Stimulated activated naive CD4-positive, alpha-beta T cell treated with Interleukin-2 at 50 U/mL for 16 hours (primary cell): ENCODE measurements at regions not wholly inside any gene's neighbourhood (a gene's known extent, or its start where the extent isn't known, plus 50 kb on each side); places are given as distances from the start of the nearest gene placed in this dataset.
"Not testable (repeated sequence)": the region's sequence is repeated elsewhere in the genome, so short reads cannot be mapped to it uniquely, and the experiment has no call there.

Source experiments
- DNase-seq: peaks from one replicate; lab custom pipeline; 2025; lab: John Stamatoyannopoulos, UW

DNA sequence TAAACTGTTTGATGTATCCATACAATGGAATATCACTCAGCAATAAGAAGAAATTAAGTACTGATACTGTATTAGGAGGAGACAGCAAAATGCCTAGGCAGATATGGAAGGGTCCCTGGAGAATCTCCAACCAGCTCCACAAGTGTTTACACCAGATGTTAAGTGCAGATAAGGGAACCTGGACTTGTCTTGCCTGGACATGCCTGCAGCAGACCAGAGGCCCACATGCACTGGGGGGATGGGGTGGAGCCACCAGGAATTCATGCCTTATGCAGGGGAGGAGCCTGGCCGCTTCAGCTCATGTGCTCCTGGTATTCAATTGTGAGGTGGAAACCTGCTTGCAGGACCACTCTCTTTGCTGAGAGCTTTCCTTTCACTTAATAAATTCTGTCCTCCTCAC is 287.6 kb downstream of the LIPI start:
- not testable (repeated sequence) for DNase-seq

DNA sequence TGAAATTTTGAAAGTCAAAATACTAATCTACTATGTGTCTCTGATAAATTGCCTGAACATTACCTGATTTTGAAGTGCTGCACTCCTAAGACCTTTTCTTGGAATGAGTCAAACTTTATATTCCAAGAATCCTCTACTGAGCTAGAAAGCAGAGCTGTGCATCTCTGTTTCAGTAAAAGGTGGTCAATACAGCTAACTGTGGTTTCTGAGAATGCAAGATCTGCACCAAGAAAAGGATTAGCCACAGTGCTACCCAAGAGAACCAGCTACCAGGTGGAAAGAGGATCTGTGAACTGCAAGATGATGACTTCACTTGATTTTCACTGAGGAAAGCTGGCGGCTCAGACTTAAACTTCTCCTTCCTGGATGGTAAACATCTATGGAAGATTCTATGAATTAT is 289.3 kb downstream of the LIPI start:
- DNase-seq, result not testable (repeated sequence)

DNA sequence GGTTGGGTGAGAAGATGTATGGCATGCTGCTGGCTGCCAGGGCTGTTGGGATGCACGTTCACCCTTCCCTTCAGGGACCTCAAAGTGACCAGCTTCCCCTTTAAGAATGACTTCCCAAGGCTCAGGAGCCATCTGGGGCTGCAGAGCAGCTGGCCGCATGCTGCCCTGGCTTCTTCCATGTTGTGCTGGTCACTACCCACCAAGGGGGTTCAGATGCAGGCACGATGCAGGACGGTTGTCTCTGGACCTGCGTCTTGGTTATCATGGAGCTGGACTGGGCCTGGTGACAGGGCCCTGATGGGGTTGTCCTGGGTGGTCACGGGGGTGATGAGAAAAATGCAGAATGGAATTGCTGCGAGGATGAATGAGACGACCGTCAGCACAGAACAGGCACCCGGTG is 297.8 kb downstream of the POTED start:
- not testable (repeated sequence) for DNase-seq

DNA sequence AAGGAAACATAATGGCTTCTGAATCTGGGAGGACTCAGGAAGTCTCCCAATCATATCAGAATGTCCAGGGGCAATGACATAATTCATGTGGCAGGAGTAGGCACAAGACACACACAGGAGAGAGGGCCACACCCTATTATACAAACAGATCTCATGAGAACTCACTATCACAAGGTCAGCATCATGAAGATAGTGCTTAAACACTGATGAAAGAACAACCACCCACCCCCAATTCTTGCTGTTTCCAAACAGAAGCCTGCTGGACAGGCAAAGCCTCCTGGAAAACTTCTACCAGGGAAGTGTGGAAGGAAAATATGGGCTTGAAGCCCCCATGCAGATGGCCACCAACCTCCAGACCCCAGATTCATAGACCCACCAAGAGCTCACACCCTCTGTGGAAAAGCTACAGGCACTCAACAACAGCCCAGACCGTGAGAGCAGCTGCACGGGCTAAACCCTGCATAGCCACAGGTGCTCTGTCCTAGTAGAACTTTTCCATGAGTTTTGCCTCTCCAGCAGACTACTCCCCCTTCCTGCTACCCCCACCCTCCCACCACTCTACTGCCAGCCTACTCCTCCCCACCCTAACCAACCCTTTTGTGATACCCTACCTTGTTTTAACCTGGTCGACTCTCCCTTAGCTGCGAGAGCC is 287.1 kb downstream of the POTED start:
- DNase-seq, result not testable (repeated sequence)

DNA sequence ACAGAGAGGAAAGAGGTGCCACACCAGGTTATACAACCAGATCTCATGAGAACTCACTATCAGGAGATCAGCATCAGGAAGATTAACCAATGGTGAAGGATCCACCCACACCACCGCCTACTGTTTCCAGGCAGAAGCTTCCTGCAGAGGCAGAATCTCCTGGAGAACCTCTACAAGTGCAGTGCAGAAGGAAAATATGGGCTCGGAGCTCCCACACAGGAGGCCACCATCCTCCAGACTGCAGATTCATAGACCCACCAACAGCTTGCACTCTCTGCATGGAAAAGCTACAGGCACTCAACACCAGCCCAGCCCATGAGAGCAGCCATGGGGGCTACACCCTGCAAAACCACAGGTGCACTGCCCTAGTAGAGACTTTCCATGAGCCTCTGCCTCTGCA is 284.0 kb downstream of the POTED start:
- DNase-seq, result not testable (repeated sequence)

DNA sequence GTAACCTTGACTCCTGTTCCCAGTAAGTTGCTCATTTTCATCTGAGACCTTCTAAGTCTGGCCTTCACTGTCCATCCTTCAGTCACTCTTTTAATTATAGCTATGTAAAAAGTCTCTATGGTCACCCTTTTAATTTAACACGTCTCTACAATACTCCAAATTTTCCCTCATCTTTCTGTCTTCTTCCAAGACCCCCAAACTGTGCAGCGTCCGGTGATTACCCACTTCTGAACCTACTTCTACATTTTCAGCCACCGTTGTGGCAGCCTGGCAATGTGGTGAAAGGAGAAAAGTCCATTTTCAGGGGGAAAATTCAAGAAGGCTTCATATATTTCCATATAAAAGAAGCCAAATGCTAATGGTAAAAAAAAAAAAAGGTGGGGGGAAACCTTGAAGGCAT is 283.4 kb downstream of the POTED start:
- not testable (repeated sequence) for DNase-seq

DNA sequence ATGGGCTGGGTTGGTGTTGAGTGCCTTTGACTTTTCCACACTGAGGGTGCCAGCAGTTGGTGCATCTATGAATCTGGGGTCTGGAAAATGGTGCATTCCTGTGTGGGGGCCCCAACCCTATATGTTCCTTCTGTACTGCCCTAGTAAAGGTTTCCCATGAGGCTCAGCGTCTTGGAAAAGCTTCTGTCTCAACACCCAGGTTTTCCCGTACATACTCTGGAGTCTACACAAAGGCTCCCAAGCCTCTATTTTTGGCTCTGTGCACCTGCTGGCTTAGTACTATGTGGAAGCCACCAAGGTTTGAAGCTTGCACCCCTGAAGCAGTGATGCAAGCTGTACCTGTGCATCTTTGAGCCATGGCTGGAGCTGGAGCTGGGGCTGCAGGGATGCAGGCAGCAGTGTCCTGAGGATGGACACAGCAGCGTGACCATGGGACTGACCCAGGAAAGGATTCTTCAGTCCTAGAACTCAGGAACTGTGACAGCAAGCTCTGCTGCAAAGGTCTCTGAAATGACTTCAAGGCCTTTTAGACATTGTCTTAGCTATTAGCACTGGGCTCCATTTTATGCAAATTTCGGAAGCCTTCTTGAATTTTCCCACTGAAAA is 282.7 kb downstream of the POTED start:
- DNase-seq, result not testable (repeated sequence)

DNA sequence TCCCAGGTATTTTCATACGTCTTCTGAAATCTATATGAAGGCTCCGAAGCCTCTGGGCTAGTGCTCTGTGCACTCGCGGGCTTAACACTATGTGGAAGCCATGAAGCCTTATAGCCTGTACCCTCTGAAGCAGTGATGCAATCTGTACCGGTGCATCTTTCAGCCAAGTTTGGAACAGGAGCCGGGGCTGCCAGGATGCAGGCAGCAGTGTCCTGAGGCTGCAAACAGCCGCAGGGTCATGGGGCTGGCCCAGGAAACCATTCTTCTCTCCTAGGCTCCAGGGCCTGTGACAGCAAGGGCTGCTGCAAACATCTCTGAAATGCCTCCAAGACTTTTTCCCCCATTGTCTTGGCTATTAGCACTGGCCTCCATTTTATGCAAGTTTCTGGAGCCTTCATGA is 279.6 kb downstream of the POTED start:
- DNase-seq, result not testable (repeated sequence)

DNA sequence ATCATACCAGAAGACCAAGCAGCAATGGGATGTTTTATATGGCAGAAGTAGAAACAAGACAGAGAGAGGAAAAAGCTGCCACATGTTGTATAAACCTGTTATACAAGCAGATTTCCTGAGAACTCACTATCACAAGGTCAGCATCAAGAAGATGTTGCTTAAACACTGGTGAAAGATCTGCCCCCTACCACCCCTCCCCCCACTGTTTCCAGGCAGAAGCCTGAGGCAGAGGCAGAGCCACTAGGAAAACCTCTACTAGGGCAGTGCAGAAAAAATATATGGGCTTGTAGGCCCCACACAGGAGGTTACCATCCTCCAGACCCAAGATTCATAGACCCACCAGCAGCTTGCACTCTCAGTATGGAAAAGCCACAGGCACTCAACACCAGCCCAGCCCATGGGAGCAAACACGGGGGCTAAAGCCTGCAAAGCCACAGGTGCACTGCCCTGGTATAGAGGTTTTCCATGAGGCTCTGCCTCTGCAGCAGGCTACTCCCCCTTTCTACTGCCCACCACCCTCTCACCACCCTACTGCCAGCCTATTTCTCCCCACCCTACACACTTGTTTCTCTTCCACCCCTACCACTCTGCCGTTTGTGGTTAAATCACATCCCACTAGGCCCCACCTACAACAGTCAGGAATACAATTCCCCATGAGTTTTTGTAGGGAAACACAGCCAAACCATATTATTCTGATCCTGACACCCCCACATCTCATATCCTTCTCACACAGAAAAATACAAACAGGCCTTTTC is 274.2 kb downstream of the POTED start:
- not testable (repeated sequence) for DNase-seq

DNA sequence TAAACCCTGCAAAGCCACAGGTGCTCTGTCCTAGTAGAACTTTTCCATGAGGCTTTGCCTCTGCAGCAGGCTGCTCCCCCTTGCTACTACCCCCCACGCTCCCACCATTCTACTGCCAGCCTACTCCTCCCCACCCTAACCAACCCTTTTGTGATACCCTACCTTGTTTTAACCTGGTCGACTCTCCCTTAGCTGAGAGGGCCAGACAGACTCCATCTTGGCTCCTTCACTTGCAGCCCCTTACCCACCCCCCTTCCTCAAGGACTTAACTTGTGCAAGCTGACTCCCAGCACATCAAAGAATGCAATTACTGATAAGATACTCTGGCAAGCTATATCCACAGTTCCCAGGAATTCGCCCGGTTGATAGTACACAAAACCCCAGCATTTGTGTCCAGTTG is 267.9 kb downstream of the POTED start:
- DNase-seq, result not testable (repeated sequence)

DNA sequence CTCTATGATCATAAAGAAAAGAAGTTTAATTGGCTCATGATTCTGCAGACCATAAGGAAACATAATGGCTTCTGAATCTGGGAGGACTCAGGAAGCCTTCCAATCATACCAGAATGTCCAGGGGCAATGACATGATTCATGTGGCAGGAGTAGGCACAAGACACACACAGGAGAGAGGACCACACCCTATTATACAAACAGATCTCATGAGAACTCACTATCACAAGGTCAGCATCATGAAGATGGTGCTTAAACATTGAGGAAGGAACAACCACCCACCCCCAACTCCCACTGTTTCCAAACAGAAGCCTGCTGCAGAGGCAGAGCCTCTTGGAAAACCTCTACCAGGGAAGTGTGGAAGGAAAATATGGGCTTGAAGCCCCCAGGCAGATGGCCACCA is 267.4 kb downstream of the POTED start:
- DNase-seq, result not testable (repeated sequence)

DNA sequence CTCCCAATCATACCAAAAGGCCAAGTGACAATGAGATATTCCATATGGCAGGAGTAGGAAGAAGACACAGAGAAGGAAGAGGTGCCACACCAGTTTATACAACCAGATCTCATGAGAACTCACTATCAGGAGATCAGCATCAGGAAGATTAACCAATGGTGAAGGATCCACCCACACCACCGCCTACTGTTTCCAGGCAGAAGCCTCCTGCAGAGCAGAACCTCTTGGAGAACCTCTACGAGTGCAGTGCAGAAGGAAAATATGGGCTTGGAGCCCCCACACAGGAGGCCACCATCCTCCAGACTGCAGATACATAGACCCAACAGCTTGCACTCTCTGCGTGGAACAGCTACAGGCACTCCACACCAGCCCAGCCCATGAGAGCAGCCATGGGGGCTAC is 264.4 kb downstream of the POTED start:
- not testable (repeated sequence) for DNase-seq

DNA sequence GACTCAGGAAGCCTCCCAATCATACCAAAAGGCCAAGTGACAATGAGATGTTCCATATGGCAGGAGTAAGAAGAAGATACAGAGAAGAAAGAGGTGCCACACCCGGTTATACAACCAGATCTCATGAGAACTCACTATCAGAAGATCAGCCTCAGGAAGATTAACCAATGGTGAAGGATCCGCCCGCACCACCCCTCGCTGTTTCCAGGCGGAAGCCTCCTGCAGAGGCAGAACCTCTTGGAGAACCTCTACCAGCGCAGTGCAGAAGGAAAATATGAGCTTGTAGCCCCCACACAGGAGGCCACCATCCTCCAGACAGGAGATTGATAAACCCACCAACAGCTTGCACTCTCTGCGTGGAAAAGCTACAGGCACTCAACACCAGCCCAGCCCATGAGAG is 245.1 kb downstream of the POTED start:
- DNase-seq, result no peak

DNA sequence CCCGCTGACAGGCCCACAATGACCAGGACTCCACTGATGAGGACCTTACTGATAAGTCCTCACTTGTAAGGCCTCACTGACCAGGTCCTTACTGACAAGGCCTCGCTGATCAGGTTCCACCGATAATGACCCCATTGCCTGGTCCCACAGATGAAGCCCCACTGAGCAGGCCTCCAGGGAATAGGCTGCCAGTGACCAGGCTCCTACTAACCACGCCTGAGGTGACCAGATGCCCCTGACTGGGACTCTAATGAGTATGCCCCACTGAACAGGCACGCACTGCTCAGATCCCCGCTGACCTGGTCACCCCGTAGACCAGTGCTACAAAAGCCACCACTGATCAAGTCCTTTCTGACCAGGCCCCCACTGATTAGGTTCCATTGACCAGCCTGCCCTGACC is 241.2 kb downstream of the POTED start:
- not testable (repeated sequence) for DNase-seq

DNA sequence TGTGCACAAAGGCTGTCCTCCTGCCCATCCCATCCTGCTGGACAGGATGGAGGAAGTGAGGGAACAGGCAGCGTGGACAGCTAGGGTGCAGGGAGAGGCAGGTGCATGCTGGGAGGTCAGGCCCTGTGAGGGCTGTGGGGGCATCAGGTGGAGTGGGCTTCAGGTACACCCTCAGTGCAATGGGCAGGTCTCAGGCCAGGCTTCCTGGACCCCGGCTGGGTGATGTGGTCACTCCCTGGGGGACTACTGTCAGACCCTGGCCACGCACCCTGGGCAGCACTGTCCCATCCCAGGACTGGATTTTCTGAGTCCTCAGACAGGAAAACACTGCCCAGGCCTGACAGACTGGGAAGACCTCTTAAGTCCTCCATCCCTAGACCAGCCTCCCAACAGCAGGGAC is 239.9 kb downstream of the POTED start:
- DNase-seq, result not testable (repeated sequence)

DNA sequence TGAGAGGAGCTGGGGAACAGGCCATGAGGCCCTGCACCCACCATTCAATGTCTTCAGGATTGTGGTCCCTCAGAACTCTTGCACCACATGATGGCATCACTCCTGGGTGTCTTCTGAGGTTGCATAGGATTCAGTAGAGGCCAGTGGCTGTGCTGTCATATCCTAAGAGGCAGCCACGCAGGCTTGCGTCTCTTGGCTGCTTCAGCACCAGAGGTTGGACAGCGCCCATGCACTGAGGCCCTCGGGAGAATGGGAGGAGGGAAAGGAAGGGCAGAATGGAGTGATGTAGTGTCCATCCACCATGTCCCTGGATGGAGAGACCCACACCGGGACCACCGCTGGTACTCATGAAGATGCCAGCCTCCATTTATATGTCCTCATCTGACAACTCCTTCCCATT is 237.1 kb downstream of the POTED start:
- not testable (repeated sequence) for DNase-seq

DNA sequence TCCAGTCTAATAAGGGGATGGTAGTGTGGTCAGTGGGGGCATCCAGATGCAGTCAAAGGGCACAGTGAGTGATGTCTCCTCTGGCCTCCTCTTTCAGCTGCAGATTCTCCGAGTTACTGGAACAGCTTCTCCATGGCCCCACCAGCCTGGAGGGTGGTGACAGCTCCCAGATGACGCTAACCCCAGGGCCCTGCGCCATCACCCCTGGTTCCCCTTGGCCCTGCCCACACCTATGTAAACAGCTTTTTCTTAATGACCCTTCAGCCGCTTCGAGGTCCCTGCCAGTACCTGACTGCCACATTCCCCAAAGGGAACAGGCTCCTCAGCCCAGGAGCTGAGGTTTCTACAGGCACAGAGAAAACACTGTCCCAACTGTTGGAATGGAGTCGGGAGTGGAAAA is 235.0 kb downstream of the POTED start:
- not testable (repeated sequence) for DNase-seq

DNA sequence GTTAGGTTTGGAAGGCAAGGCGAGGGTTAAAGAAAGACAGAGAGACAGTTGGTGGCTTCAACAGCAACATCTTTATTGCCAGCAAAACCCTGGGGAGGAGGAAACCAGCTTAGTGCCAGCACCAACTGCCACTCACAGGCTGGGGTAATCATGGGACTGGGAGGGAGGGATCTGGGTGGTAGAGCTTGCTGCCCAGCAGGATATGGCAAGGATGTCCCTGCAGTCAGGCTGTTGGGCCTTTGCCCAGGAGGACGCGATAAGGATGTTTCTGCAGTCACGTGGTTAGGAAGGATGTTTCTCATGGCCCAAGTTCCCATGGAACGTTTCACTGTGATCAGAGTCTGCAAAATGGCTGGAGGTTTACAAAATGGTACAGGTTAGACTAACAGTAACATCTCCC is 233.5 kb downstream of the POTED start:
- not testable (repeated sequence) for DNase-seq

DNA sequence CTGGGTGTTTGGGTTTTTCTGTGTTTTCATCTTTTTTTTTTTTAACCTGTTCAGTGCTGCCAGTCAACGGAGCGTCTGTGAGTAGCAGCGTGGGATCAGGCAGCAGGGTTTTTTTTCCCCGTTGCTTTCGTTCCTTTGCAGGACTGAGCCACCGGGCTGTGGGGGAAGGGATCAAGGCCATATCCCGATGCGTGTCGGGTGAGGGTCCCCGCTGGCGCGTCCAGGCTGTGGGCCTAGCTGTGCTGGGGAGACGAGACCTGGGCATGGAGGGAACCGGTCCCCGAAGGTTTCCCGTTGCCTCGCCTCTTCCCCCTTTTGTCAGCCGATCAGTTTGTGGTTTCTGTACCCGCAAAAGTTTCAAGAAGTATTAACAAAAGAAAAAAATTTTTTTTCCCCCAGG is 218.1 kb downstream of the POTED start:
- DNase-seq, result not testable (repeated sequence)

DNA sequence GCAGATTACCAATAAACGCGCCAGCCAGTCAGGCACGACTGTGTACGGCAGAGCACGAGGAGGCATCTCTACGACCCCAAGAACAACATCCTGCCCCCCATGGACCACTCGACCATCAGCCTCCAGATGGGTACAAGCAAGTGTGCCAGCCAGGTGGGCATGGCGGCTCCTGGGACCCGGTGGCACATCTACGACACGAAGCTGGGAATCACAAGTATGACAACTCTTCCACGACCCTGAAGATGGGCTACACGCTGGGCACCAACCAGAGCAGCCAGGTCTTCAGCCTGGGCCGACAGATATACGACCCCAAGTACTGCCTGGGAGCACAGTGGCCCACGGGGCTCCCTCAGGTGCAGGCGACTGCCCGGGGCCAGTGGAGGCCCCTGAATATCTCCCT is 217.6 kb downstream of the POTED start:
- no peak for DNase-seq

DNA sequence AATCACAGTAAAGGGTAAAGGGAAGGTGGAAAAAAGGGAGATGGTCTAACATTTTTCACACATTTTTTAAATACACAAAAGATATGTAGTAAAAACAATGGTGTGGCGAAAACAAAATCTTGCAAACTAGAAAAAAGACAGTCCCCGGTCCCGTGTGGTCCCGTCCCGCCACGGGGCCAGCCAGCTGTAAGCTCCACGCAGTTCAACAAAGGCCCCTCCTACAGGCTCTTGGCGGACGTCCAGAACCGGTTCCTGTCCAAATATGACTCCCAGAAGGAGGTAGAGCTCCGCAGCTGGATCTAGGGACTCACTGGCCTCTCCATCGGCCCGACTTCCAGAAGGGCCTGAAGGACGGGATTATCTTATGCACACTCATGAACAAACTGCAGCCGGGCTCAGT is 216.9 kb downstream of the POTED start:
- not testable (repeated sequence) for DNase-seq

DNA sequence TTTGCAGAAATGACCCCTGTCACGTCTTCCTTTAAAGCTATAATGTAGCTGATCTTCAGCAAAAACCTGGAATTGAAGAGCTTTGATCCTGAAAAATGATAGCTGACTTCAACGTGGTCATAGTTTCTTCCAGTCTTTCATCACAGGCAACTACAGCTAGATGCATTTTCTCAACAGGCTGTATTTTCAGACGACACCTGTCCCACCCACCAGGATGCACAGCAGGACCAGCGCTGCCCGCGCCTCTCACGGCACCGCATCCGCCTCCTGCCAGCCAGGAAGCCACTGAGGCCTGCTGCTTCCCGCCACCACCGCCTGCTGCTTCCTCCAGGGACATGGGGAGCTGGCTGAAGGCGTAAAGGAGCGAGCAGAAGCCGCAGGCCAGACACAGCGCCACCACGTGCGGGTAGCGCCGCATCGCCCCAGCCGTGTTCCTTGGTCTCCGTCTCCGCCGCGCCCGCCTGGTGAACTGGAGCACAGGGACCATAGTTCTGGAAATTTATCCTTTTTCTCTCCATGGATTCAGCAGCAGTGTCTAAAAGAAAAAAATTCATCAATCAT is 215.7 kb downstream of the POTED start:
- DNase-seq, result not testable (repeated sequence)

DNA sequence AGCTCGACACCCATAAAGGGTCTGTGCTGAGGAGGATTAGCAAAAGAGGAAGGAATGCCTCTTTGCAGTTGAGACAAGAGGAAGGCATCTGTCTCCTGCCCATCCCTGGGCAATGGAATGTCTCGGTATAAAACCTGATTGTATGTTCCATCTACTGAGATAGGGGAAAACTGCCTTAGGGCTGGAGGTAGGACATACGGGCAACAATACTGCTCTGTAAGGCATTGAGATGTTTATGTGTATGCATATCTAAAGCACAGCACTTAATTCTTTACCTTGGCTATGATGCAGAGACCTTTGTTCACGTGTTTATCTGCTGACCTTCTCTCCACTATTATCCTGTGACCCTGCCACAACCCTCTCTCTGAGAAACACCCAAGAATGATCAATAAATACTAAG is 210.7 kb downstream of the POTED start:
- DNase-seq, result not testable (repeated sequence)
